Omental fat pad (tissue), 3 donors: ENCODE measurements at regions not wholly inside any gene's neighbourhood (a gene's known extent, or its start where the extent isn't known, plus 50 kb on each side); places are given as distances from the start of the nearest gene placed in this dataset.
"Not testable (repeated sequence)": the region's sequence is repeated elsewhere in the genome, so short reads cannot be mapped to it uniquely, and the experiment has no call there.

Experiments used
- ATAC-seq: fragments of 150-250 bp; one replicate; pipeline ENCODE4 v1.9.1; 2016; ENCODE audit warnings: mild to moderate bottlenecking, moderate library complexity; ENCODE audit not compliant: low FRiP score
- DNase-seq: peaks from one replicate; pipeline ENCODE4 v3.0.0-alpha.2; 2019; ENCODE audit warnings: low spot score
- CTCF ChIP-seq, 3 donors: fragments of 450-650 bp; IDR thresholded peaks; one replicate each; pipeline ENCODE4 v1.5.1; 2016 to 2017; ENCODE audit warnings: antibody characterized with exemption in 3 of 3, mild to moderate bottlenecking in 3 of 3, moderate library complexity in 2 of 3

DNA sequence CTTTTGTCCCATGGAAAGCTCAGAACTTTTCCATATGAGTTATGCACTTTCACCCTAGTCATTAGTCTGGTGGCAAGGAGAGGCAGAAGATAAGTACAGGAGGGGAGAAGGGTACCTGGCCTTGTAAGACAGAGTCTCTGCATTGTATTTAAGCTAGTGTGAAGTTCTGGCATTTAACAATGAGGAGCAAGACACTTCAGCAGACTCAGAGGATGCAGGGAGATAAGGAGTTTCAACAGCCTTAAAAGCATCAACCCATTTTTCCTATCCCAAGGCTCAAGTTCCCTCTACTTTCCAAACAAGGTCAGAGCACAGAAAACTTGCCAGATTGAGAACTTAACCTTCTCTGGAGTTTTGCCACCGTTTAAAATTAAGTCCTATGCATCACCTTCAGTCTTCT, 348.2 kb upstream of the VRK2 start:
- ATAC-seq (no peak), DNase-seq (no peak)
- no peak for TF ChIP-seq CTCF (IDR thresholded peaks at IDR 0.05)

DNA sequence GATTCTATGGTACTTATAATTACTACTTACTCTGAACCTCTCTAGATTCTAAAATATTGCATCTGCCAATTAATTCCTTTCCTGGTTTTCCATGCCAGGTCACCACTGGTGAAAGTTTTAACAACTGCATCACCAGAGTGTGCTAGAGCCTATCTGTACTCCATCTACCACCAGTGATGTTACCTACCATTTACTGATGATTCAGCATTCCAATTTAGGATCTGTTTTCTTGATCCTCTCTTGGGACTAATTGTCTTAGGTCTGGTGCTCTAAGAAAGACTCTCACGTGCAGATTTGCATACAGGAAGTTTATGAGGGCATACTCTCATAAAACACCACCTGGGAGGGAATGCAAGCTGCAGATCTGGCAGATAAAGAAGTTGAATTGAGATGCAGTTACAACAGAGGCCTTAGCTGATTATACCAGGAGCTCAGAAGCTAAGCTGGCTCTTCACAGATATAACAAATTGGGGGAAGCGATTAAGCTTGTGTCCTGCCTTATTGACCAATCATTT, 347.6 kb upstream of the VRK2 start:
- DNase-seq, result no peak
- ATAC-seq, result no peak

DNA sequence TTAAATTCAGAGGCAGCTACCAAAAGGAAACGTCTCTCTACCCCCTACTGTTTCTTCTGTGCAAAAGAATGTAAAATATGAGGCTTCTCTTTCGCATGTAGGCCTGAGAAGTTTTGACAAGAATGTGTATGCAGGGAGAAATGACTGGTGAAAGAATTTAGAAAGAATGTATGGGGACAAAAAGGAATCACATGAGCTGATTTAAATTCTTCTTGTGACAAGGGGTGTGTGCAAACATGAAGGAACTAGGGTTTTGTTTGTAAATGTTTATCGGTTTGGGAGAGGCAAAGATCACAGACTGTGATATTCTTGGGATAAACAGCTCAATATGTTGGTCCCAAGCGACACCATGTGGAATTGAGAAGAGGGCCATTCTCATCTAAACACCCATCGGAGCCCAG, 345.2 kb upstream of the VRK2 start:
- DNase-seq, result no peak
- TF ChIP-seq CTCF (IDR thresholded peaks at IDR 0.05), result no peak
- ATAC-seq, result no peak

More for the DNA sequence above, 347.6 kb upstream of the VRK2 start:
- TF ChIP-seq CTCF (IDR thresholded peaks at IDR 0.05), result no peak

- no peak for TF ChIP-seq CTCF (IDR thresholded peaks at IDR 0.05)
Observed at GRCh38 chr2:57703407-57703806, 343.2 kb upstream of the VRK2 start.

GRCh38 chr2:57707794-57708193, 338.8 kb upstream of the VRK2 start:
- DNase-seq, ATAC-seq: not testable (repeated sequence)

More at GRCh38 chr2:57703407-57703806, 343.2 kb upstream of the VRK2 start:
- ATAC-seq (no peak), DNase-seq (no peak)

DNA sequence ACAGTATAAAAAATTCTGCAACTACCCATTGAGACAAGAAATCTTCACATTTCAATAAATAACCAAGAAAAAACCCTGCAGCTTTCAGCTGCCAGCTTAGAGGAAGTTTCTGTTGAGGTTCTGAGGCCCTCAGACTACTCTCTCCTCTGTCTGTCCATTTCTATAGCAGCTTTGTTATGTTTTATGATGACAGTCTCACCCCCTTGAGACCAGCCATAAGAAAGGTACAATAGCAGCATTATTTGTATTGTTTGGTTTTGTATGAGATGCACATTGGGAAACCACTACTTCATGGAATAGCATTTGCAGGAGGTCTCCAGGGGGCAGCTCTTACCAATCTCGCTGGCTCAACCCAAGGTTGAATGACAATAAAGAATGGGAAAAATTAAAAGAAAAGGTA, 334.6 kb upstream of the VRK2 start:
- TF ChIP-seq CTCF (IDR thresholded peaks at IDR 0.05), result no peak
- ATAC-seq (no peak), DNase-seq (no peak)

DNA sequence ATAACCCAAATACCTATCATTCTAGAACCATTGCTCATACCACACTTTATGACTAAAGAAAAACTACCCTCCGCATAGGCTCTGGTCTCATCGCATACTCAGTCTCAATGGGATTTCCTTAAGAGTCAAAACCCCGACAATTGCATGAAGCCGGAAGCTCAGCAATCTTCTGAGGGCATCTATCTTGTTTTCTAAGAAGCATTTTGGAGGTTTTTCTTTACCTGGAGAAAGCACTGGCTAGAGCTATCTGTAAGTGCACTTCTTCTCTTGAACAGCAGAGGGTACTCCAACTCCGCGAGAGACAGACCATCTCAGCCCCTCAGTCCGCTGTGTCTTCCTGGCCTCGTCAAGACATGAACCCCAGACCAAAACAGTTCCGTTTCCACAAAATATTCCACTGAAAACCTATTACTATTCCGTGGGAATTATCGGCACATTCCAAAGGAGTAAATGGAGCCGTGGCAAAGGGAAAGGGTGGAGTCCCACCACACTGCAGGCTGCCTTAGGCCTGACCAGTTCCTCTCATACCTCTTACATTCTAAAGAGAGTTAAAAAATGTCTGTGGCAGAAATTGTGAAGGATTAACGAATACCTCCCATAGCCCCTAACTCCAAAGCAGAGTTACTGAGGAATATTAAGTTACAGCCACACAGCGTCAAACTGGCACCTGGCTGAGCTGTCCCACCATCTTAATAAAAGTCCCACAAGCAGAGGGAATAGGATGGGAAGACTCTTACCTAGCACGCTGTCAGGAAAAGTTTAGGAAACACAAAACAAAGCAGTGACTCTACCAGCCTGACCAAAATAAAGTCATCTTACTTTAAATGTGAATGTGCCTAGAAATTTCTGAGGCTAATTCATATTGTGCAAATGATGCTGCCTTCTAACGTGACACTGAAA, 325.6 kb upstream of the VRK2 start:
- ATAC-seq, result peak; percentile 94
- DNase-seq, result no peak
- no peak for TF ChIP-seq CTCF (IDR thresholded peaks at IDR 0.05)
